GM21447 (cell line): ENCODE measurements at regions not wholly inside any gene's neighbourhood (a gene's known extent, or its start where the extent isn't known, plus 50 kb on each side); places are given as distances from the start of the nearest gene placed in this dataset.

Experiments
- ATAC-seq: cut with Tn5 transposase; IDR thresholded peaks from one replicate; pipeline ENCODE4 v1.9.1; 2021; ENCODE audit not compliant: unreplicated experiment

GRCh38 chr9:90420768-90421513 is 221.7 kb downstream of the DIRAS2 start:
- no peak for ATAC-seq

DNA sequence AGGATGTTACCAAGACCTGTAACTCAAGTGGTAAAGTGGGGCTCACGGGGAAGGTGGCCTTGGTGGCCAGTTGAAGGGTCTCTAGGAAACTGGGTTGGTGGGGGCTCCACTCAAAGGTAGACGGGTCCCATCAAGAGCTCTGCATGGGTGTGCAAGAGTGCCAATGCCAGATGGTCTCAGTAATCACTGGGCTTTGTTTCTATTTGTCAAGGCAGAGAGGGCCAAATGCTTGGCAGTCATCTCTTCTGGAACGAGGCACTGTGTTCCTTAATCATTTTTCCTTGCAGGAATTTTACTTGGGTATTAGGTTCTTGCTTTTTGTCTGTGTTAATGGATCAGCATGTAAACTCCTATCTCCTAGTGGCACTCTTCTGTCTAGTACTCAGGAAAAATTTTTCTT is 220.8 kb downstream of the DIRAS2 start:
- ATAC-seq, result no peak

DNA sequence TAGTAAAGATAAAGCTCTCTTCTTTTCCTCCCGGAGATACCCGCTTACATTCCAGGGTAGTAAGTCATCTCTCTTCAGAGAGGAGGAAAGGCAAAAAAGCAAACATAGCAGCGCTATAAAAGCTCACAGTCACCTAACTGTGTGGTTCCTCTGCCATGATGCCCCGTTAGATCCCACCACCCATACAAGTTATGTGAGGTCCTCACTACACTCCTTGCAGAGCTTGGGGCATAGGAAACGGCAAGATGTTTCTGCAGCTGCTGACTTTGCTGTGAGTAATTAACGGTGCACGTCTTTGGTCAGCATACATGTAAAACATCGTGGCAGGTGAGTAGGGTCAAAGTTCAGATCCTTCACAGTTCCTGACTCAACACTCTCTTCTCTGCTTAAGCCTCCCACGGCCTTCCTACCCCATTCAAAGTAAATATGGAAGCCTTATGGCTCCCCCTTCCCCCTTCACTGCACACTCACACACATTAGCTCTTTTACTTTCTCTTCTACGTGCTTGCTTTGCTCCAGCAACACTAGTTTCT is 218.9 kb downstream of the DIRAS2 start:
- ATAC-seq, result no peak

DNA sequence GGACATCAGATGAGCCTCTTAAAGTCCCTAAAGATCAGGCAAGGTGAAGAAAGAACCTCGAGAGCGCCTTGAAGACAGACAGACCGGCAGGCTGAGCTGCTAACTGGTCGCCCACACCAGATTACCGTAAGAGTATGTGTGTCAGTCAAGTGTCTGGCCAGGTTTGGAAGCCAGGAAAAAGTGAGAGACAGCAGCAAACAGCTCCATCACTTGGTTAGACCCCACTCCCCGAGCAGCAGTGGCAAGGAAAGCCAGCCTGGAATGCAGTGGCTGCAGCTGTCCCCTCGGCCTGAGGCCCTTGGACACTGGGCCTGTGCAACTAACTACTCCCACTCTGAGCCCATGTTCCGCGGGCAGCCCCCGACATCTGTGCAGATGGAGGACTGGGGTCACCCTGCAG is 214.1 kb downstream of the DIRAS2 start:
- no peak for ATAC-seq

GRCh38 chr9:90432951-90433350 is 209.7 kb downstream of the DIRAS2 start:
- no peak for ATAC-seq

- ATAC-seq, result no peak
These were observed 209.2 kb downstream of the DIRAS2 start for GRCh38 chr9:90433398-90433941.

DNA sequence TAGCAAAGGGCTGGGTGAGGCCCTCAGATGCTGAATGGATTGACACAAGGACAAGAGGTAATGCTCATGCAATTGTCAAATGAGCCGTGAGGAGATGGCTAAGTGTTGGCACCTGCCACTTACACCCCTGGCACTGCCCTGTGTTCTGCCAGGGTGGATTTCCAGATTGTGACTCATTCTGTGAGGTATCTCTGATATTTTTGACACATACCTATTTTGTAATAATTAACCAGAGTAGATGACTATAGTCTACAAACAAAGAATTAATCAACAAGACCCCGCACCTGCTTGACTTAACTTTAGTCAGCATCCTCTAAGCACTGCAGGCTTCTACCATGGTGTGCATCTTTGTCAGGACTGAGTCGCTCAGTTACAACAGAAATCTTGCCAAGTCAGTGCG is 200.8 kb downstream of the DIRAS2 start:
- no peak for ATAC-seq

DNA sequence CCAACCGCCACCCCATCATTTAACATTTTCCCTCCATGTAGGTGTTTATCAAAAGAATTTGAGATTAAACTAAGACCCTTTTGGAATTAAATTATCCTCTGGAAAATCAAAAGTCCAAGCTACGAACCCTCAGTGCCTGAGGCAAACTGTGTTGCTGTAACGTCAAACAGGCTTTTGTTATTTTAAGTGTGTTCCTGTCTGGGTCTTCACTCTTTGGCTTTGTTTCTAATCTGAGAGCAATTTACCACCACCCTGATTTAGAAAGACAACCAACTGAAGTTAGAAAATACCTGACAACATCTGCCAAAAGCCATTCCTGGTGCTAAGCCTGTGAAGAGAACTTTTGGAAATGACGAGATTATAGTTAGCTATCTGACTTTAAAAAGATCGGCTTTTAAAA is 199.9 kb downstream of the DIRAS2 start:
- no peak for ATAC-seq

DNA sequence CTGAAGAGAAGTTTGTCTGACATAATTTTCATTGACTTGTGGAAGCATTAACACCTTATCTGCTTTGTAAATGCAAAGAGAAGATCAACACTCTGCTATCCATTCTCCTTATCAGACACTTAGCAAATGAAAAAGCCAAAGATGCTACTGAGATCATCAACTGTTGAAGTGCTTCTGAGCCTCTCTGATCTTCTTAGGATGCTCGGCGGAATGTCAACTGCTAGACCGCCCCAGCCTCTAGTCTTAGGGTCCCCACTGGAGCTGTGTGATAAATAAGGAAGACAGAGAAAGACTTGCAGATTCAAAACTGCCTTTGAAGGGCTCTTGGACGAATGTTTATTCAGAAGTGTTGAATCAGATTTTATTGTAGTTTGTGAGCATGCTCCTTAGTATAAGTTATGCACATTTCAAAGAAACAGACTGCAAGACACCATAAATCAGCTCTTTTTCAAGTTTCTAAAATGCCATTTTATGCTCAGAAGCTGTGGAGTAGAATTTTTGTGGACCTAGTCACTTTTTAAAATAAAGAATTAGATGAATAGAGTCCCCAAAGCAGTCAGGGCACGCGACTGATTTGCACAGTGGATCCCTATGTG is 197.9 kb downstream of the DIRAS2 start:
- ATAC-seq, result no peak

DNA sequence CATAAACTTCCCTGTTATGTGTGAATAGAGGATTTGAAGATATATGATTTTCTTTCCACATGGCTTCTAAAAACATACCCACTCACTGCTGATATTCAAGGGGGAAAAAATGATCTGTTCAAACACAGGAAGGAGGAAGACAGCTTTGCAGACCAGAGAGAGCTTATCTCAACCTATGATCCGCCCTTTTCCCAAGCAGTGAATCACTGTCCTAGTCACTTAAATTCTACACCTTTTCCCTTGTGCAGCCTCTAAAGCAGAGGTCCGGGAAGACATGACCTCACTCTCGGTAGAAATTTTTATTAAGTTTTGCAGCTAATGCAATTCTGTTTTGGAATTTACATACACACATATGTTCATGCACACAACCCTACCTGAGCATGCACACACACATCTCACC is 197.2 kb downstream of the DIRAS2 start:
- no peak for ATAC-seq

DNA sequence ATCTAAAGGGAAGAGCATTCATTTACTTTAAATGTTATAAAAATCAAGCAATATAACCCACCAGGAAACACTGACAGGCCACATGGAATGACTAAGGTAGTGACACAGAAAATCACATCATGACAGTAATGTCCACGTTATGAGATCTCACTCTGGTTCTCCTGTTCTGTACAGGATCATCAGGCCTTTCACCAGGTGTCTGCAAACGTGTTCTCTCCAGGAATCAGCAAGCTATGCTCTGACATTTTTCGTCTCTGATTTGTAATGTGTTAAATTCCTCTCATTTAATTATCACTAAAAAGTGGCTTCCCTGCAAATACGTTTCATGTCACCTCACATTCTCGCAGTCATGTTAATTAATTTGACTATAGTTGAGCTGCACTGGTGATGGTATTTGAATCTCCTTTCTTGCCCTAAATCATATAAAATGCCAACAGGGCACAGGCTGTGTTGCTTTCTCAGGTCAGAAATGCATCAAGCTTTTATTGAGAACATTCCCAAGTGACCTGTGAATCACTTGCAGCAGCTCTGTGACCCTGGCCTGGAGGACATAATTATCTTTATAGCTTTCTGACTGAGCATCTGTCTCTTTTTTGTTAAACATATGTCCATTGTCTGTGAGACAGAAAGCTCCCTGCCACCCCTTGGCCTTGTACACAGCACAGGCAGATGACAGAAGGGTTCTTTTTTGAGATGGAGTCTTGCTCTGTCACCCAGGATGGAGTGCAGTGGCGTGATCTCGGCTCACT is 196.2 kb downstream of the DIRAS2 start:
- ATAC-seq, result no peak

GRCh38 chr9:90447773-90448172 is 194.9 kb downstream of the DIRAS2 start:
- no peak for ATAC-seq

- ATAC-seq, result no peak
These were observed 193.3 kb downstream of the DIRAS2 start for GRCh38 chr9:90449213-90449925.

DNA sequence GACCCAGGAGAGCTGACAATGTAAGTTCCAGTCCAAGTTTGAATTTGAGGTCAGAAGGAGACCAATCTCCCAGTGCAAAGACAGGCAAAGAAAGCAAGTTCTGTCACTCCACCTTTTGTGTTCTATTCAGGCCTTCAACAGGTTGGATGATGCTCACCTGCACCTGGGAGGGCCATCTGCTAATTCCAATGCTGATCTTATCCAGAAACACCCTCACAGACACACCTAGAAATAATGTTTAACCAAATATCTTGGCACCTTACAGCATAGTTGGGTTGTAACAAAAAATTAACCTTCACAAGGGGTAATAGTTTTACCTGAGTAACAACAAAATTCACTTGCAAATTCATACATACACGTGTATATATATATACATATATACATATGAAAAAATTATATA is 190.8 kb downstream of the DIRAS2 start:
- ATAC-seq, result no peak

GRCh38 chr9:90455316-90455715 is 187.3 kb downstream of the DIRAS2 start:
- no peak for ATAC-seq

DNA sequence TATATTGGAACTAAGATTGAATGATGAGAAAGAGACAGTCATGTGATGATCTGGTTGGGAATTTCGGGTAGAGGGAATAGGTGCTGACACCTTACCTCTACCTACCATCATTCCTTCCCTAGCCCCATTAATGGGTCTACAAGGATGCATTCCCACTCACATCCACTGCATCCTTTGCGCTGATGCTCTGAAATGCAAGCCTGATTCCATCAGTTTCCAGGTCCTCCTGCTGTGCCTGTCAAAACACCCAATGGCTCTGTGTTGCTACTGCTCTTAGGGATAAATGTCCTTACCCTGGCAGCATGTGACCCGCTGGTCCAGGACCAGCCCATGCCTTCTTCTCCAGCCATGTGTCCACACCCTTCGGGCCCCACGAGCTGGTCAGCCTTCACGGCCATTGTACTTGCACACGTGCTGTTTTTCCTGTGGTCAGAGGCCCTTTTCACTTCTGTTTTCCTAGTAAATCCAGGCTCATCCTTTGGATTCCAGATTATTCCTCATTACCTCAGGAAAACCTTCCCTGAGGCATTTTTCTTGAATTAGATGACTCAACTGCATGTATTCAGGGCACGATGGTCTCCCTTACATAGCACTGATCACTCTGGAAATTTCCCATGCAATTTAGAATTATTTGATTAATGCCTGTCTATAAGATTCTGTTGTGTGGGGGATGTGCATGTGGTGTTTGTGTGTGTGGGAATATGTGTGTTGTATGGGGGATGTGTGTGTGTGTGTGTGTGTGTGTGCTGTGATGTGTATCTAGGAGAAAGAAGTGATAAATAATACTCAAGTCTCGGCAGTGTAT is 185.0 kb downstream of the DIRAS2 start:
- no peak for ATAC-seq

DNA sequence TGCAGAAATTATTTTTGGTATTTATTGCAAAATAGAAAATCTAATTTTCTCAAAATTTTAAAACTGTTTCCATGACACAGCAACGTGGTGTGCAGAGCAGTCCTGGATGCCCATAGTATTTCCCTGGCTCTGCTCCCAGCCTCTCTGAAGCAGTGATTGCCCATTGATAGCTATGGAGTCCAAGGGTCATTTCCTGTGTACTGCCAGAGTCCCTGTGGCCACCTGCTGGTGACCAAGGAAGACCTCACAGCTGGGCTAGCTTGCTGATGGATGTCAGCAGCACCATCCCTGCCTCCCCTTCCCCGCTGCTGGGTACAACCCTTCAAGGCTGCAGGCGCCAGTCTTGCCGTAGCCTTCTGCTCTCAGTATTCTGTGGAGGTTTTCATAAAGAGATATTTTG is 184.1 kb downstream of the DIRAS2 start:
- no peak for ATAC-seq

GRCh38 chr9:90459321-90459720 is 183.3 kb downstream of the DIRAS2 start:
- ATAC-seq, result no peak

DNA sequence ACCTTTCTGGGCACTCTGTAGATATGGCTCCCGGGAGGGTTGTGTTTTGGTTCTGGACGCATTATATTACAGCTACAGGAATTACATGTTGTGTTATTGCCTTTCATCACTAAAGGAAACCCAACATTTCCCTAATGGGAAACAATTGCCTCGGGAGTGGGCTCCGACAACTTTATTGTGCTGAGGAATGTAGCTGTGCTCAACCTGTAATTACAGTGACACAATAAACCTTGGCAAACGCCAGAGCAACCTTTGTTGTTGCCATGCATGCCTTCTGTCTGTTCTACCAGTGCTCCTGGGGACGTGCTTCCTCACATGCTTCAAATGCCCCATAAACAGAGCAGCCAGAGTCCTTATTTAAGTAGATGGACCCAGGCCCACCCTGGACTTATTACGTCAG is 182.4 kb downstream of the DIRAS2 start:
- no peak for ATAC-seq

DNA sequence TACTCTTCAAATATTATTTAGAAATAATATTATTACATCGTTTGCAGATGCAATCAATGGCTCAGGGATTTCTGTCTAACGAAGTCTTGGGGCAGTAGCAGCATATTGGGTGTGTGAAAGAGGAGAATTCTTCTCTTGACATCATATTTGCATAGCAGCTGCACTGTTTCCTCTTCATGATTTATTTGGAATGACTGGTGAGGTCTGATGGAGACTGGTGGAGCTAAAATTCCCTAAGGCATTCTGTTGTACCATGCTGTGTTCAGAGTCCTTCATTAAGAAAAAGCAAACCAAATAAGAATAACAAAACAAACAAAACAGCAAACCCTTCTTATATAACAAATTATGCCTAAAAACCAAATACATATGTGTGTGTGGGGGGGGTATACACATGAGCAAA is 177.6 kb downstream of the DIRAS2 start:
- ATAC-seq, result no peak
